Neuronal stem cell (in vitro differentiated cells): ENCODE measurements at regions not wholly inside any gene's neighbourhood (a gene's known extent, or its start where the extent isn't known, plus 50 kb on each side); places are given as distances from the start of the nearest gene placed in this dataset.

Source experiments
- DNase-seq: peaks from one replicate; pipeline ENCODE4 v3.0.0-alpha.2; 2013; ENCODE audit warnings: low spot score
- H2AFZ ChIP-seq: one replicate; pipeline ENCODE4 v1.6.1; 2013; ENCODE audit warnings: mild to moderate bottlenecking, low read length, inconsistent platforms
- H2AK5ac ChIP-seq: 2 replicates; pipeline ENCODE4 v1.6.1; 2013; ENCODE audit warnings: low read depth, mild to moderate bottlenecking, inconsistent platforms, low read length, moderate library complexity, mixed read lengths
- H2BK120ac ChIP-seq: 2 replicates; pipeline ENCODE4 v1.6.1; 2013; ENCODE audit warnings: low read depth, mild to moderate bottlenecking, inconsistent platforms, low read length, moderate library complexity, mixed read lengths
- H2BK12ac ChIP-seq: one replicate; pipeline ENCODE4 v1.6.1; 2013; ENCODE audit warnings: low read length, inconsistent platforms
- H2BK15ac ChIP-seq: 2 replicates; pipeline ENCODE4 v1.6.1; 2013; ENCODE audit warnings: mild to moderate bottlenecking, low read length, inconsistent platforms, mixed read lengths
- H2BK5ac ChIP-seq: one replicate; pipeline ENCODE4 v1.6.1; 2013; ENCODE audit warnings: inconsistent platforms, mild to moderate bottlenecking, low read length, moderate library complexity
- H3K14ac ChIP-seq: one replicate; pipeline ENCODE4 v1.6.1; 2013; ENCODE audit warnings: low read length, inconsistent platforms
- H3K18ac ChIP-seq: 2 replicates; pipeline ENCODE4 v1.6.1; 2013; ENCODE audit warnings: low read length, inconsistent platforms
- H3K23ac ChIP-seq: 2 replicates; pipeline ENCODE4 v1.6.1; 2013; ENCODE audit warnings: low read depth, mild to moderate bottlenecking, mixed read lengths, low read length, inconsistent platforms; ENCODE audit not compliant: poor library complexity
- H3K27ac ChIP-seq: replicated peaks from 3 replicates; pipeline ENCODE4 v1.5.1; 2013; ENCODE audit warnings: low read length, inconsistent platforms
- H3K27me3 ChIP-seq, 3 experiments: 2 replicates each; pipeline ENCODE4 v1.6.1; 2013; ENCODE audit warnings: low read length in 3 of 3, mild to moderate bottlenecking in 2 of 3, inconsistent platforms in 1 of 3, low read depth in 1 of 3, mixed read lengths in 1 of 3, moderate library complexity in 1 of 3; ENCODE audit not compliant: control insufficient read depth in 3 of 3, insufficient read depth in 3 of 3
- H3K36me3 ChIP-seq, 2 donors: replicated peaks in 1 of 2; 2 replicates each; pipeline ENCODE4 v1.6.1; 2013; ENCODE audit warnings: low read length in 2 of 2; ENCODE audit not compliant: control insufficient read depth in 2 of 2, insufficient read depth in 2 of 2
- H3K4ac ChIP-seq: 2 replicates; pipeline ENCODE4 v1.6.1; 2013; ENCODE audit warnings: inconsistent platforms, mild to moderate bottlenecking, low read length, moderate library complexity
- H3K4me1 ChIP-seq, 2 donors: 1 replicate in 1 of 2; 2 replicates in 1 of 2; pipeline ENCODE4 v1.6.1; 2013; ENCODE audit warnings: low read length in 2 of 2, low read depth in 1 of 2; ENCODE audit not compliant: control insufficient read depth in 2 of 2, insufficient read depth in 1 of 2
- H3K4me2 ChIP-seq: one replicate; pipeline ENCODE4 v1.6.1; 2013; ENCODE audit warnings: mild to moderate bottlenecking, low read length, inconsistent platforms; ENCODE audit not compliant: insufficient read depth, poor library complexity, severe bottlenecking
- H3K4me3 ChIP-seq, 2 donors: 2 replicates each; pipeline ENCODE4 v1.5.1; 2013; ENCODE audit warnings: low read length in 2 of 2, mild to moderate bottlenecking in 2 of 2, inconsistent platforms in 1 of 2, moderate library complexity in 1 of 2
- H3K79me1 ChIP-seq: one replicate; pipeline ENCODE4 v1.6.1; 2013; ENCODE audit warnings: low read depth, mild to moderate bottlenecking, inconsistent platforms, low read length, moderate library complexity
- H3K9ac ChIP-seq: one replicate; pipeline ENCODE4 v1.6.1; 2013; ENCODE audit warnings: mild to moderate bottlenecking, low read depth, low read length, inconsistent platforms; ENCODE audit not compliant: poor library complexity
- H3K9me3 ChIP-seq, 2 donors: replicated peaks in 1 of 2; 2 replicates each; pipeline versions ENCODE3 to v1.6.1; 2013; ENCODE audit warnings: low read length in 2 of 2, mild to moderate bottlenecking in 2 of 2, inconsistent platforms in 1 of 2, low read depth in 1 of 2, mixed read lengths in 1 of 2, moderate library complexity in 1 of 2; ENCODE audit not compliant: control insufficient read depth in 2 of 2, insufficient read depth in 1 of 2
- H4K8ac ChIP-seq: one replicate; pipeline ENCODE4 v1.6.1; 2013; ENCODE audit warnings: low read depth, mild to moderate bottlenecking, inconsistent platforms, low read length, moderate library complexity
- H4K91ac ChIP-seq: one replicate; pipeline ENCODE4 v1.6.1; 2013; ENCODE audit warnings: low read length, low read depth, mild to moderate bottlenecking, inconsistent platforms; ENCODE audit not compliant: poor library complexity
- WGBS, 2 donors: extraction: QIAGEN DNeasy Blood & Tissue Kit; methylation state at CpG; one replicate each; pipeline ENCODE4 v1.1.7; 2013; ENCODE audit warnings: missing lambda C conversion rate in 2 of 2, mixed read lengths in 1 of 2; ENCODE audit not compliant: insufficient read length in 2 of 2, insufficient replicate concordance in 1 of 2; ENCODE audit errors: extremely low coverage in 2 of 2; 5-methylcytosine and 5-hydroxymethylcytosine counted together

DNA sequence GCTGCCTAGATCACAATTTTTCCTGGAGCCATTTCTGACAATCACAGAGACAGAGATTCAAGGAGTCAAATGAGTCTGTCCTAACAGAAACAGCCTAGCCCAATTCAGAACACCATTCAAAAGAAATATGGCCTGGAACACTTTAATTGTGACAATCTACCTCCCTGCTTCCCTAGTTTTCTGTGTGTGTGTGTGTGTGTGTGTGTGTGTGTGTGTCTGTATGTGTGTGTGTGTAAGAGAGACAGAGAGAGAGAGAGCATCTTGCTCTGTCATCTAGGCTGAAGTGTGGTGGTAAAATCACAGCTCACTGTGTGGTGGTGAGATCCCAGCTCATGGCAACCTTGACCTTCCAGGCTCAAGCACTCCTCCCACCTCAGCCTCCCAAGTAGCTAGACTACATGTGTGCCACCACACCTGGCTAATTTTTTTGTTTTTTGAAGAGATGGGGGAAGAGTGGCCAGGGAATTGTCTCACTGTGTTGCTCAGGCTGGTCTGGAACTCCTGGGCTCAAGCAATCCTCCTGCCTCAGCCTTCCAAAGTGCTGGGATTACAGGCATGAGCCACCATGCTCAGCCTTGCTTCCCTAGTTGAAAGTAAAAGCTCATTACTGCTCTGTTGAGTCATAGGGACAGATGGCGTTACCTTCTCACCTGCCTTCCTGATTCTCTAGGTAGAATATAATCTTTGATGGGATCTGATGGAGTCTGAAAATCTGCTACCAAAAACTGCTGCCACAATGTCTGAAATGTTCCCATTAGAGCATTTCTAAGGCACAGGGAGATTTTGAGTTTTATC is 89.6 kb upstream of the BEND6 start:
- H3K27me3 ChIP-seq, result no peaks in the 10 kb centered on the region
- H3K9me3 ChIP-seq, result no peaks in the 10 kb centered on the region
- H3K18ac ChIP-seq, result no peak overlapping the region
- no peak overlapping the region for H4K91ac ChIP-seq
- H2BK120ac ChIP-seq, result no peak overlapping the region
- H3K79me1 ChIP-seq, result no peaks in the 10 kb centered on the region
- no peak overlapping the region for H2BK12ac ChIP-seq
- H2AK5ac ChIP-seq, result no peak overlapping the region
- H4K8ac ChIP-seq, result no peak overlapping the region
- H3K36me3 ChIP-seq, result no peaks in the 10 kb centered on the region
- DNase-seq, result no peak
- no peak overlapping the region for H3K9ac ChIP-seq
- H3K4me2 ChIP-seq, result no peak overlapping the region
- no peak overlapping the region for H3K4me3 ChIP-seq
- no CpG with 5 or more reads among the region's 1 CpG for WGBS, 2 donors
- no peak overlapping the region for H2BK15ac ChIP-seq
- H3K4ac ChIP-seq, result no peak overlapping the region
- no peak overlapping the region for H3K14ac ChIP-seq
- no peak overlapping the region for H3K23ac ChIP-seq
- H3K4me1 ChIP-seq, result peaks cover 0 to 6% of the 10 kb centered on the region in 2 donors
- H2BK5ac ChIP-seq, result no peak overlapping the region
- H3K27ac ChIP-seq, result no peak overlapping the region
- no peak overlapping the region for H2AFZ ChIP-seq

GRCh38 chr6:56864171-56864616 is 90.7 kb upstream of the BEND6 start:
- no peak overlapping the region for H3K4me3 ChIP-seq
- no peaks in the 10 kb centered on the region for H3K9me3 ChIP-seq
- no peak overlapping the region for H3K14ac ChIP-seq
- no peak overlapping the region for H4K91ac ChIP-seq
- no peak overlapping the region for H3K4ac ChIP-seq
- H3K9ac ChIP-seq, result no peak overlapping the region
- no peak overlapping the region for H2AFZ ChIP-seq
- no peak overlapping the region for H2BK5ac ChIP-seq
- no peak overlapping the region for H4K8ac ChIP-seq
- H3K4me1 ChIP-seq, result peaks cover 0 to 6% of the 10 kb centered on the region in 2 donors
- no peak overlapping the region for H2BK15ac ChIP-seq
- no peak for DNase-seq
- no peak overlapping the region for H2BK120ac ChIP-seq
- H3K23ac ChIP-seq, result no peak overlapping the region
- WGBS, 2 donors, result no CpG with 5 or more reads among the region's 1 CpG
- H3K4me2 ChIP-seq, result no peak overlapping the region
- H3K36me3 ChIP-seq, result no peaks in the 10 kb centered on the region
- H2BK12ac ChIP-seq, result no peak overlapping the region
- no peaks in the 10 kb centered on the region for H3K79me1 ChIP-seq
- H3K18ac ChIP-seq, result no peak overlapping the region
- H3K27me3 ChIP-seq, result no peaks in the 10 kb centered on the region
- no peak overlapping the region for H2AK5ac ChIP-seq
- no peak overlapping the region for H3K27ac ChIP-seq

GRCh38 chr6:56863366-56863765 is 91.5 kb upstream of the BEND6 start:
- Histone ChIP-seq H3K9ac (no peak overlapping the region), H3K36me3 (no peaks in the 10 kb centered on the region), H3K4me2 (no peak overlapping the region), H2BK120ac (no peak overlapping the region), H3K14ac (no peak overlapping the region), H2BK15ac (no peak overlapping the region), H3K4ac (no peak overlapping the region), H3K4me1 (peaks cover 0 to 6% of the 10 kb centered on the region in 2 donors), H2AK5ac (no peak overlapping the region), H3K79me1 (no peaks in the 10 kb centered on the region), H2AFZ (no peak overlapping the region), H2BK5ac (no peak overlapping the region), H2BK12ac (no peak overlapping the region), H3K27me3 (no peaks in the 10 kb centered on the region), H3K23ac (no peak overlapping the region), H4K8ac (no peak overlapping the region), H3K9me3 (no peaks in the 10 kb centered on the region), H3K27ac (no peak overlapping the region), H3K18ac (no peak overlapping the region), H4K91ac (no peak overlapping the region), H3K4me3 (no peak overlapping the region)
- no peak for DNase-seq
- no CpG with 5 or more reads among the region's 1 CpG for WGBS, 2 donors

GRCh38 chr6:56862415-56863175 is 92.3 kb upstream of the BEND6 start:
- Histone ChIP-seq H3K9ac (no peak overlapping the region), H3K36me3 (no peaks in the 10 kb centered on the region), H2BK15ac (no peak overlapping the region), H4K91ac (no peak overlapping the region), H2AK5ac (no peak overlapping the region), H3K18ac (no peak overlapping the region), H4K8ac (no peak overlapping the region), H3K4me3 (no peak overlapping the region), H3K23ac (no peak overlapping the region), H2AFZ (no peak overlapping the region), H3K27me3 (no peaks in the 10 kb centered on the region), H2BK120ac (no peak overlapping the region), H3K79me1 (no peaks in the 10 kb centered on the region), H3K27ac (no peak overlapping the region), H3K4ac (no peak overlapping the region), H2BK12ac (no peak overlapping the region), H3K4me2 (no peak overlapping the region), H3K14ac (no peak overlapping the region), H3K4me1 (peaks cover 0 to 6% of the 10 kb centered on the region in 2 donors), H2BK5ac (no peak overlapping the region), H3K9me3 (no peaks in the 10 kb centered on the region)
- no peak for DNase-seq
- no CpG with 5 or more reads among the region's 3 CpGs for WGBS, 2 donors
